Mesendoderm (in vitro differentiated cells): ENCODE measurements at regions not wholly inside any gene's neighbourhood (a gene's known extent, or its start where the extent isn't known, plus 50 kb on each side); places are given as distances from the start of the nearest gene placed in this dataset.

ENCODE experiments used
- DNase-seq: peaks from one replicate; pipeline ENCODE4 v3.0.0; 2013
- H2AK5ac ChIP-seq: 2 replicates; pipeline ENCODE4 v1.6.1; 2013; ENCODE audit warnings: low read length, inconsistent platforms
- H2BK120ac ChIP-seq: 2 replicates; pipeline ENCODE4 v1.6.1; 2013; ENCODE audit warnings: low read depth, mild to moderate bottlenecking, low read length, moderate library complexity, mixed read lengths
- H2BK15ac ChIP-seq: replicated peaks from 2 replicates; pipeline ENCODE4 v1.6.1; 2013; ENCODE audit warnings: low read depth, mild to moderate bottlenecking, moderate library complexity
- H2BK5ac ChIP-seq: 2 replicates; pipeline ENCODE4 v1.6.1; 2013; ENCODE audit warnings: low read length, inconsistent platforms
- H3K18ac ChIP-seq: 2 replicates; pipeline ENCODE4 v1.6.1; 2013; ENCODE audit warnings: mild to moderate bottlenecking, low read length, mixed read lengths
- H3K23ac ChIP-seq: one replicate; pipeline ENCODE4 v1.6.1; 2013; ENCODE audit warnings: low read length
- H3K27ac ChIP-seq: 2 replicates; pipeline ENCODE4 v1.5.1; 2013; ENCODE audit warnings: low read depth, mild to moderate bottlenecking, inconsistent platforms, low read length, moderate library complexity
- H3K27me3 ChIP-seq: 2 replicates; pipeline ENCODE4 v1.6.1; 2013; ENCODE audit warnings: low read length, control low read depth, mild to moderate bottlenecking, inconsistent platforms; ENCODE audit not compliant: insufficient read depth, poor library complexity
- H3K36me3 ChIP-seq: 2 replicates; pipeline ENCODE4 v1.6.1; 2013; ENCODE audit warnings: low read length, inconsistent platforms; ENCODE audit not compliant: control insufficient read depth, insufficient read depth
- H3K4ac ChIP-seq: one replicate; pipeline ENCODE4 v1.6.1; 2013; ENCODE audit warnings: low read depth, mild to moderate bottlenecking, low read length, moderate library complexity
- H3K4me1 ChIP-seq: 2 replicates; pipeline ENCODE4 v1.6.1; 2013; ENCODE audit warnings: low read depth, low read length, inconsistent platforms; ENCODE audit not compliant: control insufficient read depth
- H3K4me2 ChIP-seq: 2 replicates; pipeline ENCODE4 v1.6.1; 2013; ENCODE audit warnings: low read length
- H3K4me3 ChIP-seq: 2 replicates; pipeline ENCODE4 v1.5.1; 2013; ENCODE audit warnings: mild to moderate bottlenecking, low read length
- H3K56ac ChIP-seq: one replicate; pipeline ENCODE4 v1.6.1; 2013; ENCODE audit warnings: low read length
- H3K79me1 ChIP-seq: 2 replicates; pipeline ENCODE4 v1.6.1; 2013; ENCODE audit warnings: low read length, inconsistent platforms
- H3K79me2 ChIP-seq: 2 replicates; pipeline ENCODE4 v1.6.1; 2013; ENCODE audit warnings: mild to moderate bottlenecking, low read length; ENCODE audit not compliant: control insufficient read depth, insufficient read depth
- H3K9ac ChIP-seq: 2 replicates; pipeline ENCODE4 v1.6.1; 2013; ENCODE audit warnings: low read length, inconsistent platforms
- H4K5ac ChIP-seq: one replicate; pipeline ENCODE4 v1.6.1; 2013; ENCODE audit warnings: low read length
- H4K8ac ChIP-seq: one replicate; pipeline ENCODE4 v1.6.1; 2013; ENCODE audit warnings: low read depth, mild to moderate bottlenecking, control low read depth, low read length, moderate library complexity
- WGBS: extraction: QIAGEN DNeasy Blood & Tissue Kit; methylation state at CpG from one replicate; pipeline ENCODE4 v1.1.7; 2013; ENCODE audit warnings: low lambda C conversion rate, missing lambda C conversion rate; ENCODE audit not compliant: insufficient coverage; ENCODE audit errors: extremely low coverage; 5-methylcytosine and 5-hydroxymethylcytosine counted together

DNA sequence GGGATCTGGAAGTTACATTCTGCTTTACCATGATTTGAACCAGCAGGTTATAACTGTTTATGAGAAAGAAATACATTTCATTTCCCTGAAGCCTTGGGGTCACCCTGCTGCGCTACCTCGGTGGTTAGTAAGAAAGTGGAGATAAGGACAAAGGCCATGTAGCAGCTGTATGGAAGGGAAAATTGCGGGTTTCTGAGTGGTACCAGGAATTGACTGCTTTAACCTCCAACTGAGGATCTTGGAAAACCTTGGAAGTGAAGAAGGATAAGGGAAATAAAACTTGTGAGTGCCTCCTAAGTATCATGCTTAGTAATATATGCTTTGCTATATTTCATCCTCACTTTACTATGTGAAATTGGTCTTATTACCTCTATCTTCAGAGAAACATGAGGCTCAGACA, 76.1 kb upstream of the GAP43 start:
- no peak overlapping the region for H3K4me3 ChIP-seq
- H3K4me2 ChIP-seq = no peak overlapping the region
- H3K18ac ChIP-seq = no peak overlapping the region
- no peaks in the 10 kb centered on the region for H3K79me2 ChIP-seq
- H2BK15ac ChIP-seq = no peak overlapping the region
- H3K79me1 ChIP-seq = no peaks in the 10 kb centered on the region
- H3K4ac ChIP-seq = no peak overlapping the region
- H3K27me3 ChIP-seq = no peaks in the 10 kb centered on the region
- no peak overlapping the region for H2BK120ac ChIP-seq
- no peak overlapping the region for H3K27ac ChIP-seq
- no peak overlapping the region for H4K5ac ChIP-seq
- H3K56ac ChIP-seq = no peak overlapping the region
- no peak overlapping the region for H3K23ac ChIP-seq
- H3K4me1 ChIP-seq = no peaks in the 10 kb centered on the region
- H2BK5ac ChIP-seq = no peak overlapping the region
- H3K36me3 ChIP-seq = no peaks in the 10 kb centered on the region
- no peak overlapping the region for H4K8ac ChIP-seq
- no peak for DNase-seq
- WGBS = no CpG with 5 or more reads among the region's 3 CpGs
- no peak overlapping the region for H3K9ac ChIP-seq
- H2AK5ac ChIP-seq = no peak overlapping the region

DNA sequence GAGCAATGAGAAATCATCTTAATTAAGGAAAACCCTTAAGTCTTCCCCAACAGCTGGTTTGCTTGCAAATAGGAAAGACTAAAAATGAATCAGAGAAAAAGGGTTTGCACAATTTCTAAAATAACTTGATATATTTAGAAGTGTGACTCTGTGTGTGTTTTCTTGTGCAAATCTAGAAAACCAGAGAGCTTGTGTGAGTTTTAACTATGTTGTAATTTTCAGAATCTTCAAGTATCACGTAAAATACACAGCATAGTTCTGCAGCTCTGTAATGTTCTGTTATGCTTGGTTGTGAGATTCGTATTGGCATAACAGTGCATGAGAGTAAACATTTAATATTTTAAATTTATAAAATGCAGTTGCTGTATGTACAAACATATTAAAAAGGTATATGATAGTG, 74.7 kb upstream of the GAP43 start:
- no peak overlapping the region for H3K27ac ChIP-seq
- no peak for DNase-seq
- H4K5ac ChIP-seq = no peak overlapping the region
- H3K4me2 ChIP-seq = no peak overlapping the region
- H3K79me1 ChIP-seq = no peaks in the 10 kb centered on the region
- H3K9ac ChIP-seq = no peak overlapping the region
- H2BK15ac ChIP-seq = no peak overlapping the region
- no peak overlapping the region for H3K4me3 ChIP-seq
- H2BK5ac ChIP-seq = no peak overlapping the region
- no peak overlapping the region for H4K8ac ChIP-seq
- H3K4me1 ChIP-seq = no peaks in the 10 kb centered on the region
- H3K27me3 ChIP-seq = no peaks in the 10 kb centered on the region
- no peaks in the 10 kb centered on the region for H3K36me3 ChIP-seq
- no peak overlapping the region for H3K4ac ChIP-seq
- no peak overlapping the region for H3K56ac ChIP-seq
- H3K18ac ChIP-seq = no peak overlapping the region
- H3K79me2 ChIP-seq = no peaks in the 10 kb centered on the region
- no peak overlapping the region for H2AK5ac ChIP-seq
- no peak overlapping the region for H2BK120ac ChIP-seq
- no CpG with 5 or more reads among the region's 2 CpGs for WGBS
- no peak overlapping the region for H3K23ac ChIP-seq

DNA sequence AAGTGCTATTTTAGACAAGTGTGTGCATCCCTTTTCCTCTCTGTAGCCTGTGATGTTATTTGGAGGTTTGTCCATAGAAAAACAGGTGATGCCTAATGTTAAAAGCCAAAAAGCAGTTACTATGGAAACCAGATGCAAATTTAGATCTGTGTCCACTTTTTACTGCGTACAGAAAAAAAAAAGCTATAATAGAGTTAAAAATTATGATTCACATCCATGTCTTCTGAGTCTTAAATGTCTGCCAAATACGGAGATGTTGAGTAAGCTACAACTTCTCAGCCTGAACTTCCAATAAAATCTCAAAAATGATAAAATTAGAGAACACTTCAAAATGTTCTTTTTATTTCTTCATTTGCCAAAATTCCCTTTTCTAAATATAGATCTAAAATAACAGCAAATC, 74.2 kb upstream of the GAP43 start:
- H3K79me1 ChIP-seq = no peaks in the 10 kb centered on the region
- no peak overlapping the region for H3K4ac ChIP-seq
- no peak overlapping the region for H3K18ac ChIP-seq
- H2BK5ac ChIP-seq = no peak overlapping the region
- H3K79me2 ChIP-seq = no peaks in the 10 kb centered on the region
- H3K36me3 ChIP-seq = no peaks in the 10 kb centered on the region
- no peak overlapping the region for H2BK15ac ChIP-seq
- no peak overlapping the region for H4K8ac ChIP-seq
- H2BK120ac ChIP-seq = no peak overlapping the region
- no peak overlapping the region for H3K9ac ChIP-seq
- no peak overlapping the region for H3K56ac ChIP-seq
- H3K4me3 ChIP-seq = no peak overlapping the region
- H2AK5ac ChIP-seq = no peak overlapping the region
- H3K23ac ChIP-seq = no peak overlapping the region
- no peak overlapping the region for H3K27ac ChIP-seq
- H3K27me3 ChIP-seq = no peaks in the 10 kb centered on the region
- H3K4me2 ChIP-seq = no peak overlapping the region
- no peak for DNase-seq
- no CpG with 5 or more reads among the region's 2 CpGs for WGBS
- H4K5ac ChIP-seq = no peak overlapping the region
- H3K4me1 ChIP-seq = no peaks in the 10 kb centered on the region

DNA sequence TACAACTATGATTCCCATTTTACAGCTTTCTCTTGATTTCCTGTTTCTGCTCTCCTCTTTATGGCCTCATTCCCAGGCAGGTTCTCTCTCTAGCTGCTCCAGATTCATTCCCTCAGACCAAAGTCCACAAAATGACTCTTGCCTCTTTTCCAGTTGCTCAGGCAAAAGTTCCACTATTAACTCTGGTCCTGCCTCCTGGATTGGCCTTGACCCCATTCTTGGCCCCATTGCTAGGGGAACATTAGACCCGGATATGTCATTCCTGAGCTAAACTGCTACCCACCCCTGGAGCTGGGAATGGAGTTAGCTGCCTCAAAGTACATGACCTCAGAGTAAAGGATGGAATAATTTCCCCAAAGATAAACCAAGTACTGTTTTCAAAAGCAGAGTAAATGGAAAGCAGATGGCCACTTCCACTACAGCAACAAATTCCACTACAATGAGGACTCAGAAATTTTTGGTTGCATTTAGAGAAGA, 73.0 kb upstream of the GAP43 start:
- Histone ChIP-seq H2BK15ac (no peak overlapping the region), H3K36me3 (no peaks in the 10 kb centered on the region), H2BK120ac (no peak overlapping the region), H3K18ac (no peak overlapping the region), H4K8ac (no peak overlapping the region), H3K27me3 (no peaks in the 10 kb centered on the region), H3K79me2 (no peaks in the 10 kb centered on the region), H3K4ac (no peak overlapping the region), H3K4me1 (no peaks in the 10 kb centered on the region), H2AK5ac (no peak overlapping the region), H3K4me3 (no peak overlapping the region), H3K56ac (no peak overlapping the region), H3K79me1 (no peaks in the 10 kb centered on the region), H3K23ac (no peak overlapping the region), H3K9ac (no peak overlapping the region), H2BK5ac (no peak overlapping the region), H3K27ac (no peak overlapping the region), H4K5ac (no peak overlapping the region), H3K4me2 (no peak overlapping the region)
- no CpG with 5 or more reads among the region's 1 CpG for WGBS
- no peak for DNase-seq

- Histone ChIP-seq H3K36me3 (no peaks in the 10 kb centered on the region), H2BK120ac (no peak overlapping the region), H3K4me2 (no peak overlapping the region), H3K27ac (no peak overlapping the region), H3K9ac (no peak overlapping the region), H3K79me2 (no peaks in the 10 kb centered on the region), H3K18ac (no peak overlapping the region), H3K56ac (no peak overlapping the region), H2AK5ac (no peak overlapping the region), H3K4ac (no peak overlapping the region), H3K79me1 (no peaks in the 10 kb centered on the region), H4K8ac (no peak overlapping the region), H4K5ac (no peak overlapping the region), H2BK5ac (no peak overlapping the region), H3K27me3 (no peaks in the 10 kb centered on the region), H3K4me3 (no peak overlapping the region), H2BK15ac (no peak overlapping the region), H3K4me1 (no peaks in the 10 kb centered on the region), H3K23ac (no peak overlapping the region)
- no CpG with 5 or more reads among the region's 1 CpG for WGBS
- DNase-seq = no peak
These were observed 72.3 kb upstream of the GAP43 start for GRCh38 chr3:115551016-115551415.

DNA sequence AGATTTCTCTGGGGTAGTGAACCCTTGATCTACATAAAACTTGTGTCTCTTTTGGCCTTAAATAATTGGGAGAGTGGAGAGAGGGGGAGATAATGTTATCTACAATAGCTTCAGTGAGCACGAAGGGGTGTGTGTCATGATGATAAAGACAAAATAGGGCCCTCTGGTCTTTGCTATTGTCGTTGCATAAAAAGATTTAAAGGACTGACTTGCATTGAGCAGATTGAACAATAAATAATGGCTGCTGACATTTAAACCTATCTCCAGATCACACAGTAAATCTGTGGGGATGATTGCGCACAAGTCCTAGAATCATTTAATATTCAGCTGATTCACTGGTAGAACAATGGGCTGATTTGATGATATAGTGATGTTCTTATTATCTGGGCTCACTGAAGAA, 71.3 kb upstream of the GAP43 start:
- no peak for DNase-seq
- Histone ChIP-seq H2BK15ac (no peak overlapping the region), H3K36me3 (no peaks in the 10 kb centered on the region), H3K4ac (no peak overlapping the region), H3K23ac (no peak overlapping the region), H4K5ac (no peak overlapping the region), H2BK5ac (no peak overlapping the region), H3K9ac (no peak overlapping the region), H3K4me3 (no peak overlapping the region), H4K8ac (no peak overlapping the region), H3K56ac (no peak overlapping the region), H3K4me1 (no peaks in the 10 kb centered on the region), H3K18ac (no peak overlapping the region), H2BK120ac (no peak overlapping the region), H3K79me1 (no peaks in the 10 kb centered on the region), H3K4me2 (no peak overlapping the region), H3K27me3 (no peaks in the 10 kb centered on the region), H3K79me2 (no peaks in the 10 kb centered on the region), H2AK5ac (no peak overlapping the region), H3K27ac (no peak overlapping the region)
- WGBS = no CpG with 5 or more reads among the region's 3 CpGs
